Lower leg skin (tissue), 3 donors: ENCODE measurements at regions not wholly inside any gene's neighbourhood (a gene's known extent, or its start where the extent isn't known, plus 50 kb on each side); places are given as distances from the start of the nearest gene placed in this dataset.

Experiments used
- POLR2A ChIP-seq, 2 donors: fragments of 450-650 bp; IDR thresholded peaks; one replicate each; pipeline ENCODE4 v1.6.1; 2016 to 2017; ENCODE audit warnings: antibody characterized with exemption in 2 of 2, mild to moderate bottlenecking in 1 of 2, moderate library complexity in 1 of 2
- TF ChIP-seq, protein P1 (sequence below), 3 donors: fragments of 450-650 bp; IDR thresholded peaks; one replicate each; pipeline ENCODE4 v1.5.1; 2016; ENCODE audit warnings: antibody characterized with exemption in 3 of 3, mild to moderate bottlenecking in 3 of 3, moderate library complexity in 2 of 3

DNA sequence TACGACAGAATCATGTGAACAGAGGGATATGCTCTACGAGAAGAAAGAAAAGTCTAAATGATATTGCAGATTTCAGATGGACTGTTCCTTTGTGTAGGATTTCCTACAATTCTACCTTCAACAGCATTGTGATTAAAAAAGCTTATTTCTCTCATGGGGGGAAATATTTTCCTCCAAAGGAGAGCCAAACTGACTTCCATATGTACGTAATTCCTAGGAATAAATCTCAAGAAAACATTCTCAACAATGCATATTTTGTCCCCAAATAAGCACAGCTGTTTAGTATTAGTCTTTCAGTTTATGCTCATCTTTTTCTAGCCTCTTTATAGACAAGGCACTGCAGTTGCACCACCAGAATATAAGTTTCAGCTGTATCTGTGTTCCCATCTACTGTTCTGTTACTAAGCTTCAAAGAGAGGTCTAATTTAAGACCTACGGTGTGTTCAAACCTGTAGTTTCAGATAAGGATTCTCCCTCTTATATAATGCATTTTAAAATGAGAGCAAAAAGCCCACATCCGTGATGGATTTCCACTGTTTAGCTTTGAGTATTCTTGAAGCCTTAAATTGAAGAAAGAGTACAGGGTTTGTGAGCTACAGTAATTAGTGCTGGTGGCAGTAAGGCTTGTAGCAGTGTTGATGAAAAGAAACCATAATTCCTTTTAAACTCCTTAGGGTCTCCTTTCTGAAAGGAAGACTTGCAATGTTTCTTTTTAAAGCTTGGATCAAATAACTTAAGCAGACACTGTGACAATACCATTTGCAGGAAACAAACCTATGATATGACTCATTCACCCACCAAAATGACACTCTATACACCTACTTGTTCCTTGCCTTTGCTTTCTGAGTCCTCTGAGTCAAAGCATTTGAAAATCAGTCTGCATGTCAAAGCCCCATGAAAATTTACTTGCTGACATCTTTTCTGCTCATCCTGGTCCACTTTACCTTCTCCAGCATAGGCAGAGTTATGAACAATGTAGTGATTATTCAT, 754.1 kb downstream of the NOVA1 start:
- TF ChIP-seq, protein P1, sequence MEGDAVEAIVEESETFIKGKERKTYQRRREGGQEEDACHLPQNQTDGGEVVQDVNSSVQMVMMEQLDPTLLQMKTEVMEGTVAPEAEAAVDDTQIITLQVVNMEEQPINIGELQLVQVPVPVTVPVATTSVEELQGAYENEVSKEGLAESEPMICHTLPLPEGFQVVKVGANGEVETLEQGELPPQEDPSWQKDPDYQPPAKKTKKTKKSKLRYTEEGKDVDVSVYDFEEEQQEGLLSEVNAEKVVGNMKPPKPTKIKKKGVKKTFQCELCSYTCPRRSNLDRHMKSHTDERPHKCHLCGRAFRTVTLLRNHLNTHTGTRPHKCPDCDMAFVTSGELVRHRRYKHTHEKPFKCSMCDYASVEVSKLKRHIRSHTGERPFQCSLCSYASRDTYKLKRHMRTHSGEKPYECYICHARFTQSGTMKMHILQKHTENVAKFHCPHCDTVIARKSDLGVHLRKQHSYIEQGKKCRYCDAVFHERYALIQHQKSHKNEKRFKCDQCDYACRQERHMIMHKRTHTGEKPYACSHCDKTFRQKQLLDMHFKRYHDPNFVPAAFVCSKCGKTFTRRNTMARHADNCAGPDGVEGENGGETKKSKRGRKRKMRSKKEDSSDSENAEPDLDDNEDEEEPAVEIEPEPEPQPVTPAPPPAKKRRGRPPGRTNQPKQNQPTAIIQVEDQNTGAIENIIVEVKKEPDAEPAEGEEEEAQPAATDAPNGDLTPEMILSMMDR (IDR thresholded peaks at IDR 0.05): no peak
- no peak for TF ChIP-seq POLR2A (IDR thresholded peaks at IDR 0.05)
